Effector memory CD4-positive, alpha-beta T cell (primary cell): ENCODE measurements at regions not wholly inside any gene's neighbourhood (a gene's known extent, or its start where the extent isn't known, plus 50 kb on each side); places are given as distances from the start of the nearest gene placed in this dataset.
"Not testable (repeated sequence)": the region's sequence is repeated elsewhere in the genome, so short reads cannot be mapped to it uniquely, and the experiment has no call there.

Experiments used
- DNase-seq, 3 donors: peaks; one replicate each; pipeline ENCODE4 v3.0.0-alpha.2; 2020
- H3K27ac ChIP-seq: 2 replicates; pipeline ENCODE4 v1.7.0; 2013; ENCODE audit warnings: mild to moderate bottlenecking, low read length, moderate library complexity; ENCODE audit not compliant: insufficient read depth, poor library complexity, severe bottlenecking
- H3K27me3 ChIP-seq: replicated peaks from 2 replicates; pipeline ENCODE4 v1.7.0; 2013; ENCODE audit warnings: mild to moderate bottlenecking, low read length; ENCODE audit not compliant: insufficient read depth, control insufficient read depth, poor library complexity, severe bottlenecking
- H3K36me3 ChIP-seq: 2 replicates; pipeline ENCODE4 v1.7.0; 2013; ENCODE audit warnings: mild to moderate bottlenecking, low read length, moderate library complexity; ENCODE audit not compliant: control insufficient read depth, insufficient read depth
- H3K4me1 ChIP-seq: 2 replicates; pipeline ENCODE4 v1.7.0; 2013; ENCODE audit warnings: low read length, mild to moderate bottlenecking; ENCODE audit not compliant: control insufficient read depth, insufficient read depth, poor library complexity, severe bottlenecking
- H3K4me3 ChIP-seq: 2 replicates; pipeline ENCODE4 v1.7.0; 2013; ENCODE audit warnings: low read length, low read depth, mild to moderate bottlenecking; ENCODE audit not compliant: insufficient read depth, poor library complexity, severe bottlenecking
- H3K9me3 ChIP-seq: 2 replicates; pipeline ENCODE4 v1.7.0; 2013; ENCODE audit warnings: mild to moderate bottlenecking, low read length, moderate library complexity; ENCODE audit not compliant: control insufficient read depth

DNA sequence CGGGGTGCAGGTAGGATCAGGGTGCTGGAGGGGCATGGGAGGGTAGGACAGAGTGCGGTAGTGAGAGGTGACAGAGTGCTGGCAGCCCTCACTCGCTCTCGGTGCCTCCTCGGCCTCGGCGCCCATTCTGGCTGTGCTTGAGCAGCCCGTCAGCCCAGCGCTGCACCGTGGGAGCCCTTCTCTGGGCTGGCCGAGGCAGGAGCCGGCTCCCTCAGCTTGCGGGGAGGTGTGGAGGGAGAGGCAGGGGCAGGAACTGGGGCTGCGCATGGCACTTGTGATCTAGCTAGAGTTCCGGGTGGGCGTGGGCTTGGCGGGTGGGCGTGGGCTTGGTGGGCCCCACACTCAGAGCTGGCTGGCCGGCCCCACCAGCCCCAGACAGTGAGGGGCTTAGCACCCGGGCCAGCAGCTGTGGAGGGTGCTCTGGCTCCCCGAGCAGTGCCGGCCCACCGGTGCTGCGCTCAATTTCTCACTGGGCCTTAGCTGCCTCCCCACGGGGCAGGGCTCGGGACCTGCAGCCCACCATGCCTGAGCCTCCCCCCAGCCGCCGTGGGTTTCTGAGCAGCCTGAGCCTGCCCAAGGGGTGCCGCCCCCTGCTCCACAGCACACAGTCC is 112.8 kb upstream of the DUSP22 start:
- Histone ChIP-seq H3K4me1 (no peaks in the 10 kb centered on the region), H3K4me3 (no peak overlapping the region), H3K9me3 (no peaks in the 10 kb centered on the region), H3K27me3 (no peaks in the 10 kb centered on the region), H3K36me3 (no peaks in the 10 kb centered on the region), H3K27ac (no peak overlapping the region)
- no peak for DNase-seq

DNA sequence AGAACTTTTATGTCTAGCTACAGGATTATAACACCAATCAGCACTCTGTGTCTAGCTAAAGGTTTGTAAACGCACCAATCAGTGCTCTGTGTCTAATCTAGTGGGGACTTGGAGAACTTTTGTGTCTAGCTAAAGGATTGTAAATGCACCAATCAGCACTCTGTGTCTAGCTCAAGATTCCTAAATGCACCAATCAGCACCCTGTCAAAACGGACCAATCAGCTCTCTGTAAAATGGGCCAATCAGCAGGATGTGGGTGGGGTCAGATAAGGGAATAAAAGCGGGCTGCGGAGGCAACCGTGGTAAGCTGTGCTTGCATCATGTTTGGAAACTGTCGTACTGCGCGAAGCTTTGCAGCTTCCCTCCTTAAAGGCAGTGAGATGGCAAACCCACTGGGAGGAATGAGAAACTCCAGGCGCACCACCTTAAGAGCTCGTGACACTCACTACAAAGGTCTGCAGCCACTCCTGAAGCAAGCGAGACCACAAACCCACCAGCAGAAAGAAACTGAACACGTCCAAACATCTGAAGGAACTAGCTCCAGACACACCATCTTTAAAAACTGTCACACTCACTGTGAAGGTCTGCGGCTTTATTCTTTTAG is 112.1 kb upstream of the DUSP22 start:
- H3K36me3 ChIP-seq, DNase-seq, H3K27me3 ChIP-seq, H3K27ac ChIP-seq, H3K9me3 ChIP-seq, H3K4me1 ChIP-seq, H3K4me3 ChIP-seq: not testable (repeated sequence)

DNA sequence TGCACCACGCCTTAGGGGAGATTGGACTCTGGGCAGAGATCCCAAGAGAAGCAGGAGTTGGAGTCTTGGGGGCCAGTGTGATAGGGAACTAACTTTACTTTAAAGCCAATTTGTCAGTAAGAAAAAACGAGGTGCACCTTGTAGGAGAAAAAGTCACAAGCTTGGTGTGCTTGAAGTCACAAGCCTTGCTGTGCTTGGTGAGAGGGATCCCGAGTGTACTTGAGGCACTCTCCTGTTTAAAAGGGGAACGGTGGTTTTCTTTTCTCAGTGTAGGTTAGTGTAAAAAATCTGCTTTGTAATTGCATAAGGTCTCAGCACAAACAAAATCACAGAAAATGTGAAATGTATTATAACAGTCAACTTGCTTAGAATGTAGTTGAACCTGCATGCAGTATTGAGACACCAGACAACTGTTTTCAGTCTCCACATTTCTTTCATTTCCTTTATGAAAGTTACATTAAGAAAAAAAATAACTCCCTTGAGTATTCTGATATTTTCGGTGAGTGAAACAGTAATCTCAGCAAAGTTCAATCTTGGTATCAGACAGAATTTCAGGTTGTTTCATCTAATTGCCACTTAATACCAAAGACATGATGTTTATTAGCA is 111.1 kb upstream of the DUSP22 start:
- H3K4me1 ChIP-seq, result no peaks in the 10 kb centered on the region
- no peak overlapping the region for H3K4me3 ChIP-seq
- H3K36me3 ChIP-seq, result no peaks in the 10 kb centered on the region
- H3K27me3 ChIP-seq, result no peaks in the 10 kb centered on the region
- H3K9me3 ChIP-seq, result no peaks in the 10 kb centered on the region
- H3K27ac ChIP-seq, result no peak overlapping the region
- DNase-seq, result no peak

DNA sequence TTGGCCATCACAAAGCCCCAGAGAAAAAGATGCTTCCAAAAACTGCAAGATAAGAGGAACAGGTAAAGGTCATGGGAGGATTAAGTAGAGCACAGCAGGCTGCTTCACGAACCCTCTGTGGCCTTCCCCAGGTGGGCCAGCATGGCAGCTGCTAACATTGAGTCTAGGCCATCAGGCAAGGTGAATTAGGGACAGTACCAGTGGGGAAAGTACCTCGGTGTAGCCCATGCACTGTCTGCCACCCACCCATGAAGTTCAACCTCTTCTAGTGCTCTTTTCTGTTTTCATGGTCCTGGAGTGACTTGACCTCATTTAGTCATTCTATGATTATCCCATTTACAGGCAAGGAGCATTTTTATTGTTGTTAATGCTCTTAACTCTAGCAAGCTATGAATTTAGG is 108.6 kb upstream of the DUSP22 start:
- Histone ChIP-seq H3K4me1 (peaks cover 2% of the 10 kb centered on the region), H3K36me3 (no peaks in the 10 kb centered on the region), H3K9me3 (no peaks in the 10 kb centered on the region), H3K27ac (no peak overlapping the region), H3K4me3 (no peak overlapping the region), H3K27me3 (no peaks in the 10 kb centered on the region)
- DNase-seq, result no peak

DNA sequence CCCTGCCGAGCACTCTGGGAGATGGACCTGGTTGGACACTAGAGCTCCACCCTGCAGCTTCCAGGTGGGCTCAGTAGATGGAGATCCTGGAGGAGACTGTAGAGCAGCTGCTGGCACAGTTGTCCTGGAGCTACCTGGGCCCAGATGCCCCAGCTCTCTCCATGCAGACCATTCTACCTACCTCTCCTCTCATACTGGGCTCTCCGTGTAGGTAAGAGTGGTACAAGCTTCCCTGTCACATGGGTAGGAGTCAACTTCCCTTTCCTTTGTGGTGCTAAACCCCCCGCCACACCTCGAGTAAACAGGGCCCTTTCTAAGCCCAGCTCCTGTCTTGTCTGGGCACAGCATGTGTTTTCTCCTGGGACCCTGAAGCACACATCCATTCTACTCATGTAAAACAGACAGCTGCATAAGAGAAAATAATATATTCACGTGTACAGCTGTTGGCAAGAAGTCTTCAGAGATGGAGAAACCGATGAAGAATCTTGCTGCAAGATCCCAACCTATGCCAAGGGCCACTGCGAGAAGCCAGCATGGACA is 108.1 kb upstream of the DUSP22 start:
- Histone ChIP-seq H3K36me3 (no peaks in the 10 kb centered on the region), H3K27ac (no peak overlapping the region), H3K27me3 (no peaks in the 10 kb centered on the region), H3K9me3 (no peaks in the 10 kb centered on the region), H3K4me3 (no peak overlapping the region), H3K4me1 (peaks cover 7% of the 10 kb centered on the region)
- DNase-seq, result no peak

DNA sequence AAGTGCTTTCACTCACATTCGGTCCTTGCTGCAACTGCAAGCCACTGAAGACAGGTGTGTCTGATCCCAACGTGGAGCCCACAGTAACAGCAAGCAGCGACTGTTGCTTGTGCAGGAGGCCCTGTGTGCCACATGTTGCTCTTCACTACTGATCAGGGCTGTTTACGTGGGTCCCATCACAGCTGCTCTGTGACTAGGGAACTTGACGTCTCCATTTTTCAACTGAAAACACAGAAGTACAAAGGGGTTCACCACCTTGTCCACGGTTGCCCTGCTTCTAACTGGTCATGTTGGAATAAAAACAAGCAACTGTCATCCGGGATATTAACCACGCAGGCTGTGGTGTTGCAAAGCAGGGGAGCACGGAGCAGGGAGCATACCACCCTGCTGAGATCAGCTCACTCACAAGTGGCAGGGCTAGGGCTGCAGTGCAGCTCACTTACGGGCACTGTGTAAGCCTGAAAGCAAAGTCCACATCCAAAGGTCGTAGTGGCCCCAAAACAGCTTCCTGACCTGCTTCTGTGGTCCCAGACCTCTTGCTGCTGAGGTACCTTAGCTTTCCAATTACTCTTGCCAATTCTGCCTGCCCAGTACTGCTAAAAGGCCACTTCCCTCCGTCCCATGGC is 105.8 kb upstream of the DUSP22 start:
- no peaks in the 10 kb centered on the region for H3K36me3 ChIP-seq
- H3K27me3 ChIP-seq, result no peaks in the 10 kb centered on the region
- DNase-seq, result no peak
- H3K27ac ChIP-seq, result no peak overlapping the region
- H3K4me1 ChIP-seq, result peaks cover 7% of the 10 kb centered on the region
- H3K4me3 ChIP-seq, result no peak overlapping the region
- H3K9me3 ChIP-seq, result no peaks in the 10 kb centered on the region

DNA sequence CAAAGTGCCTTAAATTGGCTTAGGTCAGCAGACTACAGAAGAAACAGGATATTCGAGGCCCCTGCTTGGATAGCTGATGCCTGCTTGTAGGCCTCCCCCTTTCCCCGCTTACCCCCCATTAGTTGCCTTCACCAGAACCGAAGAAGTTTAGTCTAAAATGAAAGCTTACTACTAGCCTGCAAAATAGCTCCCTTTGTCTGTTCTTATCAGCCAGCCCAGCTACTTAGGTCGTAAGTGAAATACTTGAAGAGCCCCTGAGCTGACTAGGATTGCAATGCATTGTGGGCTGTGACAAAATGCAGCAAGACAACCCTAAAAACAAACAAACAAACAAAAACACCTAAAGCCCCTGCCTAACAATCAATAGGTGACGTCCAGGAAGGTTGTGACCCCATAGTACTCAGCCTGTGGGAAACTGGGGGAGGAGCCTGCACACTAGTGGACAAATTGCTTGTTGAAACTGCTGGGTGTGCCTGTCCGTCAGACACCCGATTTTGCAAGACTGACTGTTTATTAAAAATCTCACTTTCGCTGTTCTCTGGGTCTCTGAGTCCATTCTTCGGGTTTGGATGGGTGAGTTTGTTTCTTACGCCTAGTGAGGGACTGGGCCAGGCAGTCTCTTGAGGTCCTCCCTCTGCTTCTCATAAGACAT is 105.0 kb upstream of the DUSP22 start:
- Histone ChIP-seq H3K4me3 (no peak overlapping the region), H3K27me3 (no peaks in the 10 kb centered on the region), H3K27ac (no peak overlapping the region), H3K4me1 (peaks cover 7% of the 10 kb centered on the region), H3K36me3 (no peaks in the 10 kb centered on the region), H3K9me3 (no peaks in the 10 kb centered on the region)
- no peak for DNase-seq

DNA sequence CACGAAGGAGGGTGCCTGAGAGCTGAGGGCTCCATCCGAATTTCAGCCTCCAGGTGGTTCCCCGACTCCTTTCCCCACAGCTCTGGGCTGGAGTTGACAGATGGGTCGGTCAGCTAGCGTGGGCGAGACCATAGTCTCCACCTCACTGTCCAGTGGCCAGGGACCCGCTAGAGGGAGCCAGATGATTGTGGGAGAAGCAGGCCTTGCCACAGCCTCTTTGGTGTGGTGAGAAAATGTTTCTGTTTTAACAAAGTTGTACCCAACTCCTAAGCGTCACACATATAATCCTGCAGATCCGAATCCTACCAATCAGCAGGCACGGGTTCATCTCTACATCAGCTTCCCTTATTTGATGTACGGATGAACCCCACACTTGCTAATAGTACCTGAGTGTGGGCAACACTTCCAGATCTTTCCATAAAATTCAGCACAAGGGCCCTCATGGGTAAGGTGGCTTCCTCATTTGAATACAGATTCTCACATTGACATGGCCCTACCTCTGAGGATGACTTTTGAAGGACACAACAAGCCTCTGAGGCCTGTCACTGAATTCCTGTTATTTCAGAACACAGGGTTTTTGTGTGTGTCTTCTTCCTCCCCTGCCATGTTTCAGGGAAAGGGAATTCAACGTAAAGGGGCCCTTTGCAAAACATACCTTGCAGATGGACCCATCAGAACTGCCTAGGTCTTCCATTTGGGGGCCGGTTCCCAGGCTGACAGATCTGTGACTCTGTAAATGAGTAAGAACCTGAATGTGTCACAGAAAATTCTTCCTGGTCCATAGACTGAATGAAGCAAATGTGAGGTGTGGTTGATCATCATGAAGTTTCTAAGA is 103.2 kb upstream of the DUSP22 start:
- Histone ChIP-seq H3K4me3 (no peak overlapping the region), H3K4me1 (peaks cover 14% of the 10 kb centered on the region), H3K9me3 (no peaks in the 10 kb centered on the region), H3K36me3 (no peaks in the 10 kb centered on the region), H3K27me3 (no peaks in the 10 kb centered on the region), H3K27ac (no peak overlapping the region)
- DNase-seq, result peak; percentile 46 to 59 (median 52)

DNA sequence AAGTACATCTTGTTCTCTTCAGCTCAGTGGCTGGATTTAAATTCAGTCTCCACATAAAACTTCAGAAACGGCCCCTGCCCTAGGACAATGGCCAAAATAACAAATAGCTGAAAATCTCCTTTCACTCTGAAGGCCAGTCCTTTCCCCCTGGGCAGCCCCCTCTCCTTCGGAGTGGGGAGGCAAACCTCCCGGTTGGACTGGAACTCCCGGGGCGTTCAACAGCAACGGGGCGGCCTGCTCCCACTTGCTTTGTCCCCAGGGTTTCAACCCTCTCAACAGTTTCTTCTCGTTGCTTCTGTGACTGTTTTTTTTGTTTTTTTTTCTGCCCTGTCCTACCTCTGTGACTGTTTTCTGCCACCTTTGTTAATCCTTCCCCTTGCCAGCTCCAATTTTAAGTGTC is 102.6 kb upstream of the DUSP22 start:
- Histone ChIP-seq H3K36me3 (no peaks in the 10 kb centered on the region), H3K9me3 (no peaks in the 10 kb centered on the region), H3K27me3 (no peaks in the 10 kb centered on the region), H3K4me1 (peaks cover 19% of the 10 kb centered on the region), H3K27ac (no peak overlapping the region), H3K4me3 (no peak overlapping the region)
- no peak for DNase-seq
